22Rv1 (cell line): ENCODE measurements at regions not wholly inside any gene's neighbourhood (a gene's known extent, or its start where the extent isn't known, plus 50 kb on each side); places are given as distances from the start of the nearest gene placed in this dataset.

ENCODE experiments used
- ZFX ChIP-seq: fragments of 450-650 bp; IDR thresholded peaks from 2 replicates; pipeline ENCODE4 v1.6.1; 2017; ENCODE audit warnings: antibody characterized with exemption, borderline replicate concordance
- TF ChIP-seq, protein P1 (sequence below): fragments of 450-650 bp; IDR thresholded peaks from 2 replicates; pipeline ENCODE4 v1.5.1; 2017; ENCODE audit warnings: mild to moderate bottlenecking

- TF ChIP-seq, protein P1, sequence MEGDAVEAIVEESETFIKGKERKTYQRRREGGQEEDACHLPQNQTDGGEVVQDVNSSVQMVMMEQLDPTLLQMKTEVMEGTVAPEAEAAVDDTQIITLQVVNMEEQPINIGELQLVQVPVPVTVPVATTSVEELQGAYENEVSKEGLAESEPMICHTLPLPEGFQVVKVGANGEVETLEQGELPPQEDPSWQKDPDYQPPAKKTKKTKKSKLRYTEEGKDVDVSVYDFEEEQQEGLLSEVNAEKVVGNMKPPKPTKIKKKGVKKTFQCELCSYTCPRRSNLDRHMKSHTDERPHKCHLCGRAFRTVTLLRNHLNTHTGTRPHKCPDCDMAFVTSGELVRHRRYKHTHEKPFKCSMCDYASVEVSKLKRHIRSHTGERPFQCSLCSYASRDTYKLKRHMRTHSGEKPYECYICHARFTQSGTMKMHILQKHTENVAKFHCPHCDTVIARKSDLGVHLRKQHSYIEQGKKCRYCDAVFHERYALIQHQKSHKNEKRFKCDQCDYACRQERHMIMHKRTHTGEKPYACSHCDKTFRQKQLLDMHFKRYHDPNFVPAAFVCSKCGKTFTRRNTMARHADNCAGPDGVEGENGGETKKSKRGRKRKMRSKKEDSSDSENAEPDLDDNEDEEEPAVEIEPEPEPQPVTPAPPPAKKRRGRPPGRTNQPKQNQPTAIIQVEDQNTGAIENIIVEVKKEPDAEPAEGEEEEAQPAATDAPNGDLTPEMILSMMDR, result no peak
- no peak for TF ChIP-seq ZFX
Measured at GRCh38 chr20:39904476-39905112, 784.4 kb downstream of the MAFB start.
